HG02759 (cell line): ENCODE measurements at regions not wholly inside any gene's neighbourhood (a gene's known extent, or its start where the extent isn't known, plus 50 kb on each side); places are given as distances from the start of the nearest gene placed in this dataset.

Experiments used
- ATAC-seq: cut with Tn5 transposase; IDR thresholded peaks from one replicate; pipeline ENCODE4 v1.9.1; 2021; ENCODE audit warnings: mild to moderate bottlenecking, moderate library complexity; ENCODE audit not compliant: unreplicated experiment

DNA sequence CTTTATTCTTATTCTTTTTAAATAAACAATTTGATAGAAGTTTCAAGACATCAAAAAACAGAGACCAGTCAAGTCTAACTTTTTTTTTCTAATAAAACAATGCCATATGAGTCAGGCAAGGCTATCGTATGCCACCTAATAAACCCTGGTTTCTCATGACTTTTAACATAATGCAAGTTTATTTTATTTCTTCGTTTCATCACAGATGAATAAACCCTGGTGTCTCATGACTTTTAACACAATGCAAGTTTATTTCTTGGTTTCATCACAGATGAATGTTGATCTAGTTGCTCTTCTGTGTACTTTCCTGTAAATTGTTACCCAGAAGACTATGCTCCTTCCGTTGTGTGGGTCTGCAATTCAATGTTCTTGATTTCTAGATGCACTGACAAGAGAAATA, 905.4 kb downstream of the ROBO2 start:
- no peak for ATAC-seq

DNA sequence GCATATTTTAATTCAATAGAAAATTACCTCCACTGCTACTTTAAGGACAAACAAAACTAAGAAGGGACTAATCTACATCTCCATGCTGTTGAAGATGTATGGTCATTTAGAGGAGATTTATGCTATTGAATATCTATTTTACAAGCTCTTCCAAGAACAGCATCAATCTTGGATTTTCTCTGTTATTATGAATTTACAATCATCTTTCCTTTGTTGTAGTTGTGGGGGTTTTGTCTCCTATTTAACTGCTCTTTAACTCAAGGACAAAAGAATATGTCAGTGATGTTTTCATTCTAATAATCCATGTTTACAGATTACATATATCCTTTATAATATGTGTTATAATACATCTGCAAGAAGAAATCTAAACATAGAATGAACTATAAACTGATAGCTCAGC, 907.8 kb downstream of the ROBO2 start:
- ATAC-seq = no peak

- no peak for ATAC-seq
These were observed 927.7 kb downstream of the ROBO2 start for GRCh38 chr3:77967621-77968020.

- no peak for ATAC-seq
These were observed 936.2 kb downstream of the ROBO2 start for GRCh38 chr3:77976079-77976478.

- no peak for ATAC-seq
These were observed 963.2 kb downstream of the ROBO2 start for GRCh38 chr3:78003090-78003489.

- ATAC-seq = no peak
These were observed 964.7 kb downstream of the ROBO2 start for GRCh38 chr3:78004571-78004970.

GRCh38 chr3:78013653-78014052, 973.8 kb downstream of the ROBO2 start:
- no peak for ATAC-seq

- no peak for ATAC-seq
These were observed 976.0 kb downstream of the ROBO2 start for GRCh38 chr3:78015856-78016255.

DNA sequence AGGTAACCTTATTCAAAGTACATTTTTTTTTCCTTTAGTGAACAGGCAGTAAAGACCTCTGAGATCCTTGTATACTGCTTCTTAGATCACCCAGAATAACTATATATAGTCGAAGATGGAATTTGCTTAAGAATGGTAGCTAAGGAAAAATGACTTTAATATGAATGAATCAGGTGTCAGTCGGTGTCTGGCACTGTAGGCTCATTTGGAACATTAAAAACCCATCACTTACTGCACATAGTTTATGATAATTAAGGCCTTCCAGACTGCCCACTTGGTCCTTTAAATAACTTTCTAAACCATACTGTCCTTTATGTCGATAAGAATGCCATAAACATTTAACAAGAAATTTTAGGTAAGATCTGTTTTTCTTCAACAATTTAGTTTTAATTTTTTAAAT, 981.8 kb downstream of the ROBO2 start:
- ATAC-seq = no peak

DNA sequence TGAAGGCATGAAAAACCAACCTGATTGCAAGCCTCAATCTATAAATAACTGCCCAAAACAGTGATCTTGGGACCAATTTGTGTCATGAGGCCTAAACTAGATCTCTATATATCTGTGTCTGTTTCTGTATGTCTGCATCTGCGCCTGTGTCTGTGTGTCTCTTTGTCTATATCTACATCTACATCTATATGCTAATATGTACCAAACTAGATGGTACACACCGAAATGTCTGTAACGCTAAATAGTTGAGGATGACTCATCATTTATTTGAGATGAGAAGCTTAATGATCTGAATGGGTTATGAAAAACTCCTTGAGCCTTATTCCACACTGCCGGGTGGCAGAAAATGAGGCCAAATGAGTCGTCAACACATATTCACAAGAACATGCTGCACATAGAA, 982.3 kb downstream of the ROBO2 start:
- ATAC-seq = no peak

DNA sequence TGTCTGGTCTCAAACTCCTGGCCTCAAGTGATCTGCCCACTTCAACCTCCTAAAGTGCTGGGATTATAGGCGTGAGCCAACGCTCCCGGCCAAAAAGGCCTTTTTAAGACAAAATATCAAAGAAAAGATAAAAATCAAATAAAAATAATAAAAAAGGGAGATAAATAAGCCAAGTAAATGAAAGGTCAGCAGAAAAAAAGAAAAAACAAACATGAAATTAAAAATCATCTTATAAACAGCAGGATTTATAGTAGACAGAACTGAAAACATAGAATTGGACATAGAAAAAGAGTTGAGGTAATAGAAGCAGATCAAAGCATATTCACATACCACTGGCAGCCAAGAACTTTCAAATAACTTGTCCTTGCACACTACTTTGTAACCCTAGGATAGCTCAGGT, 983.4 kb downstream of the ROBO2 start:
- ATAC-seq = no peak

- no peak for ATAC-seq
These were observed 986.0 kb downstream of the ROBO2 start for GRCh38 chr3:78025916-78026315.

DNA sequence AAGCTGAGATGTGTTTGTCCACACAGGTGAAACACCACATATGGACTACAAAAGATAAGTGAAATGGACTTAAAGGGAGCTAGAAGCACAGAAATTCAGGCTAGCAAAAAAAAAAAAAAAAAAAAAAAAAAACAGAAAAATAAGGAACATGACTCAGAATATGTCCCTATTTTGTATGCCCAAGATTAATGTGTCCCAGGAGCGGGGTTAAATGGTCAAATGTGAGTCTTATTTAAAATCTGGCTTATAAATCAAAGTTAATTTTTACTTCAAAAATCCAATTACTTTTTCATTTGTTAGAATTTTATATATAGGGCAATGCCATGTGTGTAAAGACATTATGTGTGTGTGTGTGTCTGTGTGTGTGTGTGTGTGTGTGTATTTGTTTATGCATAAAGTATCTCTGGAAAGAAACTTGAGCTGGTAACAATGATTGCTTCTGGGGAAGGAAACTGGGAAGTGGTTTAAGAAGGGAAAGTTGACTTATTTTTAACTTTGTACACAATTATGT, 986.5 kb downstream of the ROBO2 start:
- ATAC-seq = no peak

- no peak for ATAC-seq
These were observed 989.9 kb downstream of the ROBO2 start for GRCh38 chr3:78029775-78030174.

- ATAC-seq = no peak
These were observed 995.3 kb downstream of the ROBO2 start for GRCh38 chr3:78035131-78035641.

GRCh38 chr3:78041486-78041885, 1001.6 kb downstream of the ROBO2 start:
- no peak for ATAC-seq

DNA sequence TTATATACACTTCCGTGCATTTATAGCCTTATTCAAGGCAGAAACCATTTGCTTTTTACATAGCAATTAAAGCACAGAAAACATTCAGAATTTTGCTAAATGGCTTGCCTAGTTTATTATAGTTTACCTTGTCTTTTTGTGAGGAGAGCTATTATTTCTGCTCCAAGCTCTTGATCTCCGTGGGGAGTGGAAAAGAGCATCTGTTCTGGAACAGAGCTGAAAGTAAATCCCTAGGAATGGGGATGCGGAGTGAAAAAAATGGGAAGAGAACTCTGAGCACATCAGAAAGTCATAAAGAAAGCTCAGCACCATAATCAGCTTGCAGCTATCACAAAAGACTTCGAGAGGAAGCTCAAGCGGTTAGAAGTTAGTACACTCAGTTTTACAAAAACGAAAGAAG, 1006.7 kb downstream of the ROBO2 start:
- ATAC-seq = no peak

DNA sequence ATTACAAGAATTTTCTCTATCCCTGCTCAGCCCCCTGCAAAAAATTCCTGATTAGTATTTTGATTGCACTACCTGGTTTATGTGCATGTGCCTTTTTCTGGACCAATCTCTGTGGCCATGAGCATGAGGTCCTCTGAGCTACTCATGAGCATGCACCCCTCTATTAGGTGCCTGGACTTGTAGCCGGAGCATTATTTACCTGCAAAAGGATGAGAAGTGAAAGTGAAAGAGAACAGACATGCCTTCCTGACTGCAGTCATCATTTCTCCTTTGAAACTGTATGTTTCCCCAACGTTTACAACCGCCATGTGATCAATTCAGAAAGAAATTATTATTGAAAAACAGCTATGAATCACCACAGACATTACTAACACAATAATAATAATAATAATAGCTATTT, 1008.8 kb downstream of the ROBO2 start:
- ATAC-seq = no peak

DNA sequence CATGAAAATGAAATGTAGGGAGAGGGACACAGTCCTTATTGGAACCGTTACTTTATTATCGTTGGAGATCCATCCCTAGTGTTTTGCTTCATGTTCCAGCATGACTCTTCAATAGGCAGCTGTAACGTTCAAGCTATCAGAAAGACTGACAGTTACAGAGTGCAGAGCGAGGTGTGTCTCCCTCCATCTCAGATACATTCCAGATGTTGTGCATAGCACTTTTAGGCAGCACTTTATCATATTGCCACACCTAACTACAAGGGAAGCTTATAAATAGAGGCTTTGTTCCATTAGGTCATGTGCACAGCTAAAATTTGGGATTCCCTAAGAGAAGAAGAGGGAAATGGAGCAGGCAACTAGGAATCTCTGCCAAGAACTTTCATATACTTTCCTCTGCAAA, 1009.6 kb downstream of the ROBO2 start:
- no peak for ATAC-seq

GRCh38 chr3:78050276-78051065, 1010.6 kb downstream of the ROBO2 start:
- ATAC-seq = no peak

GRCh38 chr3:78052746-78053145, 1012.8 kb downstream of the ROBO2 start:
- no peak for ATAC-seq

DNA sequence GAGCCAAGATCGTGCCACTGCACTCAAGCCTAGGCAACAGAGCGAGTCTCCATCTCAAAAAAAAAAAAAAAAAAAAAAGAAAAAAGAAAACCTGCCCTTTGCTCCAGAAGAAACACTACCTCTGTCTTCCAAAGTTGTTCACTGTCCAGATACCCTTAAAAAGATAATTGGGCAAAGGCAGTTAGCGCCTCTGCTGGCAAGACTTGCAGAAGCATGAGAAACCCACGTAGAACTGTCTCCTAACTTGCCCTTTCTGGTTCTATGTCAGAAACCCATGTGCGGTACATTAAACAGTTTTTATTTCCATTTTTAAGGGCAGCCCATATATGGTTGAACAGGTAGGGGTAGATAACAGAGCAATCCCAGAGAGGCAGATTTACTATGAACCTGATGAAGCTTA, 1026.4 kb downstream of the ROBO2 start:
- ATAC-seq = no peak

DNA sequence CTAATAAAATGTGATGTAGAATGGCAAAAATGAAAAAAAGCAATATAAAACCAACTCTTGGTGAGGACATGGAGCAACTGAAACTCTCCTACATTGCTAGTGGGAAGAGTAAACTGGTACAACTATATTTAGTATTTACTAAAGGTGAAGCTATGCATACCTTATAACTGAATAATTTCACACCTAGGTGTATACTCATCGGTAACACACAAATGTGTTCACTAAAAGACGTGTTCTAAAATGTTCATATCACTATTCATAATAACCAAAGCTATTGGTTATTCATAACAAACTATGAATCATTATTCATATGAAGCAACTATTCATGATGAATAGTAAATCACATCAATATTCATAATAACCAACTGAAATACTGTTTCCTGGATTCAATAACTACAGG, 1030.3 kb downstream of the ROBO2 start:
- no peak for ATAC-seq
